ENCODE measurements at regions not wholly inside any gene's neighbourhood (a gene's known extent, or its start where the extent isn't known, plus 50 kb on each side); places are given as distances from the start of the nearest gene placed in this dataset.

- H3K4me1 Mint-ChIP-seq (ENCODE audit: low read depth, unreplicated experiment) = peaks cover 21% of the 10 kb centered on the region
Measured at GRCh38 chr7:47089068-47089417, 492.9 kb downstream of the TNS3 start.

GRCh38 chr7:47088329-47089067, 493.4 kb downstream of the TNS3 start:
- Histone ChIP-seq H3K4me1 (ENCODE audit: insufficient read depth, low read length) (peaks cover 4% of the 10 kb centered on the region), H3K36me3 (ENCODE audit: insufficient read depth, low read length) (no peaks in the 10 kb centered on the region), H2AFZ (ENCODE audit: low read depth, low read length) (no peak overlapping the region), H3K79me2 (ENCODE audit: insufficient read depth, low read length) (no peaks in the 10 kb centered on the region), H3K9ac (ENCODE audit: low read length) (no peak overlapping the region), H3K4me2 (ENCODE audit: low read length) (peak overlapping the region; percentile 25), H3K27ac (ENCODE audit: low read depth, low read length) (no peak overlapping the region), H3K9me3 (ENCODE audit: insufficient read depth, low read depth, low read length) (no peaks in the 10 kb centered on the region), H4K20me1 (ENCODE audit: insufficient read depth, low read length) (no peaks in the 10 kb centered on the region), H3K27me3 (ENCODE audit: insufficient read depth, low read length) (no peaks in the 10 kb centered on the region), H3K4me3 (ENCODE audit: insufficient read depth, low read depth, low read length) (no peak overlapping the region)
- Mint-ChIP-seq H3K36me3 (ENCODE audit: low read depth, unreplicated experiment) (no peaks in the 10 kb centered on the region), H3K9me3 (ENCODE audit: unreplicated experiment) (no peaks in the 10 kb centered on the region), H3K4me1 (ENCODE audit: low read depth, unreplicated experiment) (peaks cover 21% of the 10 kb centered on the region), H3K4me3 (ENCODE audit: unreplicated experiment) (no peak overlapping the region), H3K27me3 (ENCODE audit: low read depth, unreplicated experiment) (peaks cover 13% of the 10 kb centered on the region), H3K27ac (ENCODE audit: unreplicated experiment) (no peak overlapping the region)
- TF ChIP-seq EZH2 (IDR thresholded peaks at IDR 0.05; ENCODE audit: insufficient read depth, low read length) = no peak
- TF ChIP-seq, protein P1, sequence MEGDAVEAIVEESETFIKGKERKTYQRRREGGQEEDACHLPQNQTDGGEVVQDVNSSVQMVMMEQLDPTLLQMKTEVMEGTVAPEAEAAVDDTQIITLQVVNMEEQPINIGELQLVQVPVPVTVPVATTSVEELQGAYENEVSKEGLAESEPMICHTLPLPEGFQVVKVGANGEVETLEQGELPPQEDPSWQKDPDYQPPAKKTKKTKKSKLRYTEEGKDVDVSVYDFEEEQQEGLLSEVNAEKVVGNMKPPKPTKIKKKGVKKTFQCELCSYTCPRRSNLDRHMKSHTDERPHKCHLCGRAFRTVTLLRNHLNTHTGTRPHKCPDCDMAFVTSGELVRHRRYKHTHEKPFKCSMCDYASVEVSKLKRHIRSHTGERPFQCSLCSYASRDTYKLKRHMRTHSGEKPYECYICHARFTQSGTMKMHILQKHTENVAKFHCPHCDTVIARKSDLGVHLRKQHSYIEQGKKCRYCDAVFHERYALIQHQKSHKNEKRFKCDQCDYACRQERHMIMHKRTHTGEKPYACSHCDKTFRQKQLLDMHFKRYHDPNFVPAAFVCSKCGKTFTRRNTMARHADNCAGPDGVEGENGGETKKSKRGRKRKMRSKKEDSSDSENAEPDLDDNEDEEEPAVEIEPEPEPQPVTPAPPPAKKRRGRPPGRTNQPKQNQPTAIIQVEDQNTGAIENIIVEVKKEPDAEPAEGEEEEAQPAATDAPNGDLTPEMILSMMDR (IDR thresholded peaks at IDR 0.05; ENCODE audit: insufficient read depth, low read depth, low read length) = peak; percentile 84
- FAIRE-seq = peak; percentile 82
- DNase-seq (ENCODE audit: low read depth) = peak; percentile 34

More at GRCh38 chr7:47089068-47089417, 492.9 kb downstream of the TNS3 start:
- Histone ChIP-seq H3K9me3 (ENCODE audit: insufficient read depth, low read depth, low read length) (no peaks in the 10 kb centered on the region), H3K4me2 (ENCODE audit: low read length) (no peak overlapping the region), H3K4me1 (ENCODE audit: insufficient read depth, low read length) (peaks cover 4% of the 10 kb centered on the region), H3K9ac (ENCODE audit: low read length) (no peak overlapping the region), H4K20me1 (ENCODE audit: insufficient read depth, low read length) (no peaks in the 10 kb centered on the region), H3K79me2 (ENCODE audit: insufficient read depth, low read length) (no peaks in the 10 kb centered on the region), H2AFZ (ENCODE audit: low read depth, low read length) (no peak overlapping the region), H3K36me3 (ENCODE audit: insufficient read depth, low read length) (no peaks in the 10 kb centered on the region), H3K27me3 (ENCODE audit: insufficient read depth, low read length) (no peaks in the 10 kb centered on the region), H3K27ac (ENCODE audit: low read depth, low read length) (no peak overlapping the region), H3K4me3 (ENCODE audit: insufficient read depth, low read depth, low read length) (no peak overlapping the region)
- Mint-ChIP-seq H3K27me3 (ENCODE audit: low read depth, unreplicated experiment) (peaks cover 13% of the 10 kb centered on the region), H3K36me3 (ENCODE audit: low read depth, unreplicated experiment) (no peaks in the 10 kb centered on the region), H3K9me3 (ENCODE audit: unreplicated experiment) (no peaks in the 10 kb centered on the region), H3K27ac (ENCODE audit: unreplicated experiment) (no peak overlapping the region), H3K4me3 (ENCODE audit: unreplicated experiment) (no peak overlapping the region)
- FAIRE-seq (no peak), DNase-seq (ENCODE audit: low read depth) (no peak)
- TF ChIP-seq EZH2 (IDR thresholded peaks at IDR 0.05; ENCODE audit: insufficient read depth, low read length) = no peak
- TF ChIP-seq, protein P1 (IDR thresholded peaks at IDR 0.05; ENCODE audit: insufficient read depth, low read depth, low read length) = no peak

GRCh38 chr7:47087866-47088265, 494.0 kb downstream of the TNS3 start:
- Mint-ChIP-seq H3K27me3 (ENCODE audit: low read depth, unreplicated experiment) (peaks cover 13% of the 10 kb centered on the region), H3K27ac (ENCODE audit: unreplicated experiment) (no peak overlapping the region), H3K4me3 (ENCODE audit: unreplicated experiment) (no peak overlapping the region), H3K4me1 (ENCODE audit: low read depth, unreplicated experiment) (peaks cover 21% of the 10 kb centered on the region), H3K36me3 (ENCODE audit: low read depth, unreplicated experiment) (no peaks in the 10 kb centered on the region), H3K9me3 (ENCODE audit: unreplicated experiment) (no peaks in the 10 kb centered on the region)
- Histone ChIP-seq H3K4me3 (ENCODE audit: insufficient read depth, low read depth, low read length) (no peak overlapping the region), H3K27me3 (ENCODE audit: insufficient read depth, low read length) (no peaks in the 10 kb centered on the region), H3K79me2 (ENCODE audit: insufficient read depth, low read length) (no peaks in the 10 kb centered on the region), H3K9ac (ENCODE audit: low read length) (no peak overlapping the region), H3K4me1 (ENCODE audit: insufficient read depth, low read length) (peaks cover 4% of the 10 kb centered on the region), H2AFZ (ENCODE audit: low read depth, low read length) (no peak overlapping the region), H3K27ac (ENCODE audit: low read depth, low read length) (no peak overlapping the region), H4K20me1 (ENCODE audit: insufficient read depth, low read length) (no peaks in the 10 kb centered on the region), H3K9me3 (ENCODE audit: insufficient read depth, low read depth, low read length) (no peaks in the 10 kb centered on the region), H3K4me2 (ENCODE audit: low read length) (no peak overlapping the region), H3K36me3 (ENCODE audit: insufficient read depth, low read length) (no peaks in the 10 kb centered on the region)
- FAIRE-seq = no peak
- DNase-seq (ENCODE audit: low read depth) = peak; percentile 47
- TF ChIP-seq, protein P1 (IDR thresholded peaks at IDR 0.05; ENCODE audit: insufficient read depth, low read depth, low read length) = no peak
- TF ChIP-seq EZH2 (IDR thresholded peaks at IDR 0.05; ENCODE audit: insufficient read depth, low read length) = no peak
